ENCODE measurements at regions not wholly inside any gene's neighbourhood (a gene's known extent, or its start where the extent isn't known, plus 50 kb on each side); places are given as distances from the start of the nearest gene placed in this dataset.

- TF ChIP-seq CTCF (IDR thresholded peaks at IDR 0.05) (no peak), POLR2AphosphoS5 (IDR thresholded peaks at IDR 0.05; ENCODE audit: low read depth, low read length) (no peak), REST (IDR thresholded peaks at IDR 0.05; ENCODE audit: insufficient read depth in 1 of 2, low read depth in 2 of 2, low read length in 1 of 2) (no peak)
Observed at GRCh38 chr1:105558023-105558422, 1498.5 kb upstream of the PRMT6 start.

Data from Panc1 (cell line).